ENCODE measurements at regions not wholly inside any gene's neighbourhood (a gene's known extent, or its start where the extent isn't known, plus 50 kb on each side); places are given as distances from the start of the nearest gene placed in this dataset.
"Not testable (repeated sequence)": the region's sequence is repeated elsewhere in the genome, so short reads cannot be mapped to it uniquely, and the experiment has no call there.

GRCh38 chr9:71286146-71286545 lies 164.7 kb upstream of the TRPM3 start:
- no peak overlapping the region for H3K4me3 ChIP-seq (ENCODE audit: control insufficient read depth, low read depth, low read length)
- TF ChIP-seq, protein P1, sequence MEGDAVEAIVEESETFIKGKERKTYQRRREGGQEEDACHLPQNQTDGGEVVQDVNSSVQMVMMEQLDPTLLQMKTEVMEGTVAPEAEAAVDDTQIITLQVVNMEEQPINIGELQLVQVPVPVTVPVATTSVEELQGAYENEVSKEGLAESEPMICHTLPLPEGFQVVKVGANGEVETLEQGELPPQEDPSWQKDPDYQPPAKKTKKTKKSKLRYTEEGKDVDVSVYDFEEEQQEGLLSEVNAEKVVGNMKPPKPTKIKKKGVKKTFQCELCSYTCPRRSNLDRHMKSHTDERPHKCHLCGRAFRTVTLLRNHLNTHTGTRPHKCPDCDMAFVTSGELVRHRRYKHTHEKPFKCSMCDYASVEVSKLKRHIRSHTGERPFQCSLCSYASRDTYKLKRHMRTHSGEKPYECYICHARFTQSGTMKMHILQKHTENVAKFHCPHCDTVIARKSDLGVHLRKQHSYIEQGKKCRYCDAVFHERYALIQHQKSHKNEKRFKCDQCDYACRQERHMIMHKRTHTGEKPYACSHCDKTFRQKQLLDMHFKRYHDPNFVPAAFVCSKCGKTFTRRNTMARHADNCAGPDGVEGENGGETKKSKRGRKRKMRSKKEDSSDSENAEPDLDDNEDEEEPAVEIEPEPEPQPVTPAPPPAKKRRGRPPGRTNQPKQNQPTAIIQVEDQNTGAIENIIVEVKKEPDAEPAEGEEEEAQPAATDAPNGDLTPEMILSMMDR (conservative IDR thresholded peaks at IDR 0.05; ENCODE audit: control insufficient read depth, insufficient read depth, low read depth, low read length) = no peak
- no peak for DNase-seq (ENCODE audit: low read depth)

DNA sequence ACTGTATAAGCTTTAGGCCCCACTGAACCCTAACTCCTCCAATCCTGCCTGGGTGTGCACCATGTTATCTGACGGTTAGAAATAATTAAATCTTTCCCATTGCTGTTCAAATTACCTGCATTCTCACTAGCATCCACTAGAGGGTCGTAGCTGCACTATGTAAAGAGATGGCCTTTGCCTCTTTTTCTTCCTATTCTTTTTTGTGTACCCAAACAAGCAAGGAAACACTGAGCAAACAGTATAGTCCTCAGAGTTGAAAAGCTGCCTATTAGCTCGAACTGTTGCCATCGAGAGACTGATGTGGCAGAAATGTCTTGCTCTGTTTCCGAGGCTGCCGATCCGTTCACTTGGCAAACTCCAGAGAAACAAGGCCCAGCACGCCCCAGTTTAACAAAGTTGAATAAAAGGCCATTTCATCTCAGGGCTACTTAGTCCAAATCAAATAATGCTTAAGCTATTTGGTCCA lies 163.8 kb upstream of the TRPM3 start:
- TF ChIP-seq, protein P1 (conservative IDR thresholded peaks at IDR 0.05; ENCODE audit: control insufficient read depth, insufficient read depth, low read depth, low read length) = peak; percentile 94
- H3K4me3 ChIP-seq (ENCODE audit: control insufficient read depth, low read depth, low read length) = no peak overlapping the region
- DNase-seq (ENCODE audit: low read depth) = peak; percentile 69

- DNase-seq (ENCODE audit: low read depth); H3K4me3 ChIP-seq (ENCODE audit: control insufficient read depth, low read depth, low read length): not testable (repeated sequence)
These were observed 160.7 kb upstream of the TRPM3 start for GRCh38 chr9:71282116-71282515.

- no peak for DNase-seq (ENCODE audit: low read depth)
- TF ChIP-seq, protein P1 (conservative IDR thresholded peaks at IDR 0.05; ENCODE audit: control insufficient read depth, insufficient read depth, low read depth, low read length) = no peak
- H3K4me3 ChIP-seq (ENCODE audit: control insufficient read depth, low read depth, low read length) = no peak overlapping the region
These were observed 157.8 kb upstream of the TRPM3 start for GRCh38 chr9:71279151-71279739.

DNA sequence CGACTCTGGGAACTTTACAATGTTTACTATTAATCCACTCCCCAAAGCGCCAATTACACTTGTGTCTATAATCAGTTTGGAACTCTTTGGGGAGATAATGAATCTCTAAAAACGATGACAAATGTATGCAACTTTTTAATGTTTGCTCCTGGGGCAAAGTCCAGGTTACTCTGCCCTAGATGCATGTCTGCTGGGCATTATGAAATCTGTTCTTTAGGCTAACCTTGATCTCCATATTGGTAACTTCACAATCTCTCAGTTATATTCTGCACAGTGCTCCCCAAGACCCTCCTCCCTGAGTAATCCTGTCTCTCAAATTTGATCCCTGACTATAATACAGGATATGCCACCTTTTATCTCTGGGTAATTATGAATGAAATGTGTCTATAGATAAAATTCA lies 152.2 kb upstream of the TRPM3 start:
- H3K4me3 ChIP-seq (ENCODE audit: control insufficient read depth, low read depth, low read length) = no peak overlapping the region
- TF ChIP-seq, protein P1 (conservative IDR thresholded peaks at IDR 0.05; ENCODE audit: control insufficient read depth, insufficient read depth, low read depth, low read length) = no peak
- DNase-seq (ENCODE audit: low read depth) = no peak

GRCh38 chr9:71271602-71272001 lies 150.2 kb upstream of the TRPM3 start:
- DNase-seq (ENCODE audit: low read depth) = no peak
- no peak overlapping the region for H3K4me3 ChIP-seq (ENCODE audit: control insufficient read depth, low read depth, low read length)
- TF ChIP-seq, protein P1 (conservative IDR thresholded peaks at IDR 0.05; ENCODE audit: control insufficient read depth, insufficient read depth, low read depth, low read length) = no peak

GRCh38 chr9:71270554-71270953 lies 149.1 kb upstream of the TRPM3 start:
- TF ChIP-seq, protein P1 (conservative IDR thresholded peaks at IDR 0.05; ENCODE audit: control insufficient read depth, insufficient read depth, low read depth, low read length) = no peak
- DNase-seq (ENCODE audit: low read depth) = peak; percentile 34
- no peak overlapping the region for H3K4me3 ChIP-seq (ENCODE audit: control insufficient read depth, low read depth, low read length)
